Gastrocnemius medialis (tissue), 4 donors: ENCODE measurements at regions not wholly inside any gene's neighbourhood (a gene's known extent, or its start where the extent isn't known, plus 50 kb on each side); places are given as distances from the start of the nearest gene placed in this dataset.
"Not testable (repeated sequence)": the region's sequence is repeated elsewhere in the genome, so short reads cannot be mapped to it uniquely, and the experiment has no call there.

Experiments
- ATAC-seq, 2 donors: fragments of 150-250 bp; one replicate each; pipeline ENCODE4 v1.9.1; 2016
- DNase-seq, 2 donors: peaks; one replicate each; pipeline ENCODE4 v3.0.0-alpha.2; 2019
- H3K27ac ChIP-seq, 4 donors: fragments of 200-600 bp; sonication (generic); 1 replicate in 1 of 4; 2 replicates in 3 of 4; pipeline ENCODE4 v1.5.1; 2016 to 2018; ENCODE audit warnings: mild to moderate bottlenecking in 2 of 4, moderate library complexity in 1 of 4
- H3K27me3 ChIP-seq, 3 donors: fragments of 200-600 bp; sonication (generic) in 2 of 3; 1 replicate in 1 of 3; 2 replicates in 2 of 3; pipeline versions ENCODE4 v1.5.1 to v1.6.0; 2016 to 2019; ENCODE audit warnings: mild to moderate bottlenecking in 1 of 3, moderate library complexity in 1 of 3
- H3K36me3 ChIP-seq, 2 donors: fragments of 200-600 bp; sonication (generic) in 1 of 2; one replicate each; pipeline ENCODE4 v1.5.1; 2017 to 2018
- H3K4me1 ChIP-seq, 2 donors: fragments of 200-600 bp; sonication (generic) in 1 of 2; one replicate each; pipeline ENCODE4 v1.5.1; 2016 to 2017; ENCODE audit warnings: mild to moderate bottlenecking in 2 of 2
- H3K4me3 ChIP-seq, 4 donors: fragments of 200-600 bp; sonication (generic) in 3 of 4; 1 replicate in 1 of 4; 2 replicates in 3 of 4; pipeline ENCODE4 v1.5.1; 2016 to 2019; ENCODE audit warnings: mild to moderate bottlenecking in 2 of 4
- H3K9me3 ChIP-seq, 3 donors: fragments of 200-600 bp; sonication (generic) in 2 of 3; 1 replicate in 1 of 3; 2 replicates in 2 of 3; pipeline ENCODE4 v1.5.1; 2016 to 2019
- POLR2A ChIP-seq, 2 donors: fragments of 450-650 bp; IDR thresholded peaks; one replicate each; pipeline ENCODE4 v1.6.1; 2017; ENCODE audit warnings: antibody characterized with exemption in 2 of 2, mild to moderate bottlenecking in 2 of 2, moderate library complexity in 2 of 2
- in situ Hi-C, 4 donors: fragments of 200-750 bp; cut with MboI; loops; one replicate each; pipeline versions ENCODE4 v1.15.0 to v1.8.0; 2017; ENCODE audit warnings: low sequenced_read_pairs in 4 of 4
- intact Hi-C: fragments of 100-400 bp; cut with DNase I; formaldehyde crosslinking; loops from one replicate; pipeline ENCODE4 v1.15.1; 2023; ENCODE audit warnings: low total_unique reads
- TF ChIP-seq, protein P1 (sequence below), 5 experiments: fragments of 450-650 bp in 3 of 5; fragments of 200-600 bp in 2 of 5; sonication (generic) in 2 of 5; IDR thresholded peaks in 4 of 5; conservative IDR thresholded peaks in 1 of 5; 1 replicate in 4 of 5; 2 replicates in 1 of 5; pipeline ENCODE4 v1.5.1; 2016 to 2019; ENCODE audit warnings: antibody characterized with exemption in 5 of 5, mild to moderate bottlenecking in 3 of 5, moderate library complexity in 3 of 5

DNA sequence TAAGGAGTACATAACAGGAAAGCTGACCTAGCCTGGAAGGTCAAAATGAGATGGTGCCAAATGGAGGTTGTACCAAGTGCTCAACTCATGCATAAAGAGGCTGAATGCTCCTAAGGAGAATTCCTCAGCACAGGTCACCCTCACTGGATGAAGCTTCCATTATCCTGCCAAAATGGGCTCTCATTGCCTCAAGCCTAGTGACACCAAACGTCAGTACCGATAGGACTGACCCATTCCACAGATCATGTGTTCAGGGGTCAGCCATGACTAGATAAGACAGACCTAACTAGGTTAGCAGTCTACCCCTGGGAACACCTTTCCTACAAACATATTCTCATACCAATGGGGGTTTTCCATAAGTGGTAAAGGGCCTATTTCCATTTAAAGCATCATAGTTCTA is 160.7 kb downstream of the MEX3B start:
- in situ Hi-C loops (no loop called here), intact Hi-C loops (no loop called here)
- H3K4me3 ChIP-seq = no peak overlapping the region
- peaks cover 8 to 18% of the 10 kb centered on the region in 2 donors for H3K4me1 ChIP-seq
- H3K9me3 ChIP-seq = no peaks in the 10 kb centered on the region
- no peak for DNase-seq
- H3K27me3 ChIP-seq = no peaks in the 10 kb centered on the region
- no peak for TF ChIP-seq POLR2A (IDR thresholded peaks at IDR 0.05)
- TF ChIP-seq, protein P1, sequence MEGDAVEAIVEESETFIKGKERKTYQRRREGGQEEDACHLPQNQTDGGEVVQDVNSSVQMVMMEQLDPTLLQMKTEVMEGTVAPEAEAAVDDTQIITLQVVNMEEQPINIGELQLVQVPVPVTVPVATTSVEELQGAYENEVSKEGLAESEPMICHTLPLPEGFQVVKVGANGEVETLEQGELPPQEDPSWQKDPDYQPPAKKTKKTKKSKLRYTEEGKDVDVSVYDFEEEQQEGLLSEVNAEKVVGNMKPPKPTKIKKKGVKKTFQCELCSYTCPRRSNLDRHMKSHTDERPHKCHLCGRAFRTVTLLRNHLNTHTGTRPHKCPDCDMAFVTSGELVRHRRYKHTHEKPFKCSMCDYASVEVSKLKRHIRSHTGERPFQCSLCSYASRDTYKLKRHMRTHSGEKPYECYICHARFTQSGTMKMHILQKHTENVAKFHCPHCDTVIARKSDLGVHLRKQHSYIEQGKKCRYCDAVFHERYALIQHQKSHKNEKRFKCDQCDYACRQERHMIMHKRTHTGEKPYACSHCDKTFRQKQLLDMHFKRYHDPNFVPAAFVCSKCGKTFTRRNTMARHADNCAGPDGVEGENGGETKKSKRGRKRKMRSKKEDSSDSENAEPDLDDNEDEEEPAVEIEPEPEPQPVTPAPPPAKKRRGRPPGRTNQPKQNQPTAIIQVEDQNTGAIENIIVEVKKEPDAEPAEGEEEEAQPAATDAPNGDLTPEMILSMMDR (IDR thresholded peaks at IDR 0.05 in 4 of 5, conservative IDR thresholded peaks at IDR 0.05 in 1 of 5) = no peak
- H3K27ac ChIP-seq = no peak overlapping the region
- ATAC-seq = no peak
- no peaks in the 10 kb centered on the region for H3K36me3 ChIP-seq

DNA sequence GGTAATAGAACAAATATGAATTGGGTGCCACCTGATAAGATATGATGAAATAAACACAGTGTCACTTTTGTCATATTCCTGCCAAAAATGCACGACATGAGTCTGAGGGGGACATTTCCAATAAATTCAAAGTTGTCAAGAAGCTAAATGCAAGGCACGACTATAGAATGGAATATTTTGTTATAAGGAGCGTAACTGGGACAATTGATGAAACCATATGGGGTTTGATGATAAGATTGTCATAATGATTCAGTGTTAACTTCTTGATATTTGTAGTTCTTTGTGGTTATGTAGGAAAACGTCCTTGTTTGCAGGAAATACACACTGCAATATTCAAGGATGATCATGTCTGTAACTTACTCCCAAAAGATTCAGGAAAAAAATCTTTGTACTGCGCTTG is 163.3 kb downstream of the MEX3B start:
- Histone ChIP-seq H3K9me3 (no peaks in the 10 kb centered on the region), H3K4me3 (no peak overlapping the region), H3K27ac (no peak overlapping the region), H3K36me3 (no peaks in the 10 kb centered on the region), H3K4me1 (peaks cover 0 to 5% of the 10 kb centered on the region in 2 donors), H3K27me3 (no peaks in the 10 kb centered on the region)
- ATAC-seq (no peak), DNase-seq (no peak)
- in situ Hi-C loops = no loop called here
- intact Hi-C loops = no loop called here
- TF ChIP-seq, protein P1 (IDR thresholded peaks at IDR 0.05 in 4 of 5, conservative IDR thresholded peaks at IDR 0.05 in 1 of 5) = no peak
- TF ChIP-seq POLR2A (IDR thresholded peaks at IDR 0.05) = no peak

DNA sequence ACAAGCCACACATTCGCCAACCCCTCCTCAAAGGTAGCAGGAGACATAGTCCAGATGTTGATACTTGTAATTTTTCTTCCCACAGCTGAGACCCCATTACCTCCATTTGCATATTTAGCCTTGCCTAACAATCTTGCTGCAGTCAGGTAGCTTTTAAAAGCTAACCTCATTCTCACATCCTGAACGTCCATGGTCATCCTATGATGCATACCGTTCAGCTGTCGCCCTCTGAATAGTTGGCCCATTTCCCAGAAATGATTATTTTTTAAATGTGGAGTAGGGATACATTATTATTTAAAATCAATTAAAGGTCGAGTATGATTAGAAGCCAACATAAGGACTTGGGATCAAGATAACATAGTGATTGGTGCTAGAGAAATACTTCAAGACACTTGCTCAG is 165.0 kb downstream of the MEX3B start:
- H3K9me3 ChIP-seq = no peaks in the 10 kb centered on the region
- no peaks in the 10 kb centered on the region for H3K27me3 ChIP-seq
- ATAC-seq (no peak), DNase-seq (no peak)
- in situ Hi-C loops (no loop called here), intact Hi-C loops (no loop called here)
- no peak overlapping the region for H3K27ac ChIP-seq
- H3K4me3 ChIP-seq = no peak overlapping the region
- TF ChIP-seq, protein P1 (IDR thresholded peaks at IDR 0.05 in 4 of 5, conservative IDR thresholded peaks at IDR 0.05 in 1 of 5) = no peak
- no peak for TF ChIP-seq POLR2A (IDR thresholded peaks at IDR 0.05)
- no peaks in the 10 kb centered on the region for H3K36me3 ChIP-seq
- peaks cover 0 to 5% of the 10 kb centered on the region in 2 donors for H3K4me1 ChIP-seq

- Histone ChIP-seq H3K4me3 (no peak overlapping the region), H3K27ac (no peak overlapping the region), H3K9me3 (no peaks in the 10 kb centered on the region), H3K36me3 (no peaks in the 10 kb centered on the region), H3K4me1 (peaks cover 0 to 5% of the 10 kb centered on the region in 2 donors), H3K27me3 (no peaks in the 10 kb centered on the region)
- DNase-seq (no peak), ATAC-seq (no peak)
- intact Hi-C loops (no loop called here), in situ Hi-C loops (no loop called here)
- no peak for TF ChIP-seq POLR2A (IDR thresholded peaks at IDR 0.05)
- TF ChIP-seq, protein P1 (IDR thresholded peaks at IDR 0.05 in 4 of 5, conservative IDR thresholded peaks at IDR 0.05 in 1 of 5) = no peak
Observed at GRCh38 chr15:81880314-81880713, 165.5 kb downstream of the MEX3B start.

GRCh38 chr15:81875717-81876116 is 170.1 kb downstream of the MEX3B start:
- H3K9me3 ChIP-seq, intact Hi-C loops, H3K27me3 ChIP-seq, DNase-seq, H3K36me3 ChIP-seq, in situ Hi-C loops, ATAC-seq, H3K4me3 ChIP-seq, H3K27ac ChIP-seq, H3K4me1 ChIP-seq: not testable (repeated sequence)

GRCh38 chr15:81870746-81871106 is 175.1 kb downstream of the MEX3B start:
- intact Hi-C loops, H3K4me3 ChIP-seq, ATAC-seq, H3K36me3 ChIP-seq, DNase-seq, in situ Hi-C loops, H3K9me3 ChIP-seq, H3K27me3 ChIP-seq, H3K4me1 ChIP-seq, H3K27ac ChIP-seq: not testable (repeated sequence)

DNA sequence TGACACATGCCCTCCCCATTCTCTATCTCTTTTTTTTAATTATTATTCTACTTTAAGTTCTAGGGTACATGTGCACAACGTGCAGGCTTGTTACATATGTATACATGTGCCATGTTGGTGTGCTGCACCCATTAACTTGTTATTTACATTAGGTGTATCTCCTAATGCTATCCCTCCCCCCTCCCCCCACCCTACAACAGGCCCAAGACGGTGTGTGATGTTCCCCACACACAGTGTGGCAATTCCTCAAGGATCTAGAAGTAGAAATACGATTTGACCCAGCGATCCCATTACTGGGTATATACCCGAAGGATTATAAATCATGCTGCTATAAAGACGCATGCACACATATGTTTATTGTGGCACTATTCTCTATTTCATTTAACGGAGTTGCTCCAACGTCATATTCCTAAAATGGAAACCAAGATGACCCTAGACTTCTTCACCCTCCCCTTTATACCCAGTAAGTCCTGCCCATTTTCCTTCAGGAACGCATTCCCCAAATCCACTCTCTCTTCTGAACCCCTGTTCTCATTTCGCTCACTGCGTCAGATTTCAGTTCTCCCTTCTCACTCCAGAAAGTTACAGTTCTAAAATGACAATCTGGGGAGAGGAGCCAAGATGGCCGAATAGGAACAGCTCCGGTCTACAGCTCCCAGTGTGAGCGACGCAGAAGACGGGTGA is 175.6 kb downstream of the MEX3B start:
- H3K36me3 ChIP-seq, H3K4me3 ChIP-seq, H3K9me3 ChIP-seq, intact Hi-C loops, H3K4me1 ChIP-seq, H3K27me3 ChIP-seq, in situ Hi-C loops, DNase-seq, H3K27ac ChIP-seq, ATAC-seq: not testable (repeated sequence)
